Neuronal stem cell (in vitro differentiated cells): ENCODE measurements at regions not wholly inside any gene's neighbourhood (a gene's known extent, or its start where the extent isn't known, plus 50 kb on each side); places are given as distances from the start of the nearest gene placed in this dataset.

Experiments
- DNase-seq: peaks from one replicate; pipeline ENCODE4 v3.0.0-alpha.2; 2013; ENCODE audit warnings: low spot score
- H2AFZ ChIP-seq: one replicate; pipeline ENCODE4 v1.6.1; 2013; ENCODE audit warnings: mild to moderate bottlenecking, low read length, inconsistent platforms
- H2AK5ac ChIP-seq: 2 replicates; pipeline ENCODE4 v1.6.1; 2013; ENCODE audit warnings: low read depth, mild to moderate bottlenecking, inconsistent platforms, low read length, moderate library complexity, mixed read lengths
- H2BK120ac ChIP-seq: 2 replicates; pipeline ENCODE4 v1.6.1; 2013; ENCODE audit warnings: low read depth, mild to moderate bottlenecking, inconsistent platforms, low read length, moderate library complexity, mixed read lengths
- H2BK12ac ChIP-seq: one replicate; pipeline ENCODE4 v1.6.1; 2013; ENCODE audit warnings: low read length, inconsistent platforms
- H2BK15ac ChIP-seq: 2 replicates; pipeline ENCODE4 v1.6.1; 2013; ENCODE audit warnings: mild to moderate bottlenecking, low read length, inconsistent platforms, mixed read lengths
- H2BK5ac ChIP-seq: one replicate; pipeline ENCODE4 v1.6.1; 2013; ENCODE audit warnings: inconsistent platforms, mild to moderate bottlenecking, low read length, moderate library complexity
- H3K14ac ChIP-seq: one replicate; pipeline ENCODE4 v1.6.1; 2013; ENCODE audit warnings: low read length, inconsistent platforms
- H3K18ac ChIP-seq: 2 replicates; pipeline ENCODE4 v1.6.1; 2013; ENCODE audit warnings: low read length, inconsistent platforms
- H3K23ac ChIP-seq: 2 replicates; pipeline ENCODE4 v1.6.1; 2013; ENCODE audit warnings: low read depth, mild to moderate bottlenecking, mixed read lengths, low read length, inconsistent platforms; ENCODE audit not compliant: poor library complexity
- H3K27ac ChIP-seq: replicated peaks from 3 replicates; pipeline ENCODE4 v1.5.1; 2013; ENCODE audit warnings: low read length, inconsistent platforms
- H3K27me3 ChIP-seq, 3 experiments: 2 replicates each; pipeline ENCODE4 v1.6.1; 2013; ENCODE audit warnings: low read length in 3 of 3, mild to moderate bottlenecking in 2 of 3, inconsistent platforms in 1 of 3, low read depth in 1 of 3, mixed read lengths in 1 of 3, moderate library complexity in 1 of 3; ENCODE audit not compliant: control insufficient read depth in 3 of 3, insufficient read depth in 3 of 3
- H3K36me3 ChIP-seq, 2 donors: replicated peaks in 1 of 2; 2 replicates each; pipeline ENCODE4 v1.6.1; 2013; ENCODE audit warnings: low read length in 2 of 2; ENCODE audit not compliant: control insufficient read depth in 2 of 2, insufficient read depth in 2 of 2
- H3K4ac ChIP-seq: 2 replicates; pipeline ENCODE4 v1.6.1; 2013; ENCODE audit warnings: inconsistent platforms, mild to moderate bottlenecking, low read length, moderate library complexity
- H3K4me1 ChIP-seq, 2 donors: 1 replicate in 1 of 2; 2 replicates in 1 of 2; pipeline ENCODE4 v1.6.1; 2013; ENCODE audit warnings: low read length in 2 of 2, low read depth in 1 of 2; ENCODE audit not compliant: control insufficient read depth in 2 of 2, insufficient read depth in 1 of 2
- H3K4me2 ChIP-seq: one replicate; pipeline ENCODE4 v1.6.1; 2013; ENCODE audit warnings: mild to moderate bottlenecking, low read length, inconsistent platforms; ENCODE audit not compliant: insufficient read depth, poor library complexity, severe bottlenecking
- H3K4me3 ChIP-seq, 2 donors: 2 replicates each; pipeline ENCODE4 v1.5.1; 2013; ENCODE audit warnings: low read length in 2 of 2, mild to moderate bottlenecking in 2 of 2, inconsistent platforms in 1 of 2, moderate library complexity in 1 of 2
- H3K79me1 ChIP-seq: one replicate; pipeline ENCODE4 v1.6.1; 2013; ENCODE audit warnings: low read depth, mild to moderate bottlenecking, inconsistent platforms, low read length, moderate library complexity
- H3K9ac ChIP-seq: one replicate; pipeline ENCODE4 v1.6.1; 2013; ENCODE audit warnings: mild to moderate bottlenecking, low read depth, low read length, inconsistent platforms; ENCODE audit not compliant: poor library complexity
- H3K9me3 ChIP-seq, 2 donors: replicated peaks in 1 of 2; 2 replicates each; pipeline versions ENCODE3 to v1.6.1; 2013; ENCODE audit warnings: low read length in 2 of 2, mild to moderate bottlenecking in 2 of 2, inconsistent platforms in 1 of 2, low read depth in 1 of 2, mixed read lengths in 1 of 2, moderate library complexity in 1 of 2; ENCODE audit not compliant: control insufficient read depth in 2 of 2, insufficient read depth in 1 of 2
- H4K8ac ChIP-seq: one replicate; pipeline ENCODE4 v1.6.1; 2013; ENCODE audit warnings: low read depth, mild to moderate bottlenecking, inconsistent platforms, low read length, moderate library complexity
- H4K91ac ChIP-seq: one replicate; pipeline ENCODE4 v1.6.1; 2013; ENCODE audit warnings: low read length, low read depth, mild to moderate bottlenecking, inconsistent platforms; ENCODE audit not compliant: poor library complexity
- WGBS, 2 donors: extraction: QIAGEN DNeasy Blood & Tissue Kit; methylation state at CpG; one replicate each; pipeline ENCODE4 v1.1.7; 2013; ENCODE audit warnings: missing lambda C conversion rate in 2 of 2, mixed read lengths in 1 of 2; ENCODE audit not compliant: insufficient read length in 2 of 2, insufficient replicate concordance in 1 of 2; ENCODE audit errors: extremely low coverage in 2 of 2; 5-methylcytosine and 5-hydroxymethylcytosine counted together

DNA sequence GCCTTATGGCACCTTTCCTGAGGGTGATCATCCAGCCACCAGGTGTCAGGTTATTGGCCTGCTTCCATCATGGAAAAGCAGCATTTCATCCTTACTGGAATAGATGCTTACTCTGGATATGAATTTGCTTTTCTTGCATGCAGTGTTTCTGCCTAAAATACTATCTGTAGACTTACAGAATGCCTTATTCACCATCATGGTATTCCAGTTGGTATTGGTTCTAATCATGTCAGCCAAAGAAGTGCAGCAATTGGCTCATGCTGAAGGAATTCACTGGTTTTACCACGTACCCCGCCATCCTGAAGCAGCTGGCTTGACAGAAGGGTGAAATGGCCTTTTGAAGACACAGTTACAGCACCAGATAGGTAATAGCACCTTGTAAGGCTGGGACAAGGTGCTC is 194.2 kb downstream of the AASDHPPT start:
- Histone ChIP-seq H2BK12ac (no peak overlapping the region), H2BK5ac (no peak overlapping the region), H4K91ac (no peak overlapping the region), H2AFZ (no peak overlapping the region), H3K9me3 (peaks cover 0 to 4% of the 10 kb centered on the region in 2 donors), H3K27ac (no peak overlapping the region), H3K14ac (no peak overlapping the region), H3K9ac (no peak overlapping the region), H3K4me2 (no peak overlapping the region), H2BK120ac (no peak overlapping the region), H2BK15ac (no peak overlapping the region), H2AK5ac (no peak overlapping the region), H3K79me1 (no peaks in the 10 kb centered on the region), H4K8ac (no peak overlapping the region), H3K4me1 (no peaks in the 10 kb centered on the region), H3K18ac (no peak overlapping the region), H3K36me3 (no peaks in the 10 kb centered on the region), H3K23ac (no peak overlapping the region), H3K4me3 (no peak overlapping the region), H3K4ac (no peak overlapping the region), H3K27me3 (no peaks in the 10 kb centered on the region)
- no CpG with 5 or more reads among the region's 2 CpGs for WGBS, 2 donors
- no peak for DNase-seq

DNA sequence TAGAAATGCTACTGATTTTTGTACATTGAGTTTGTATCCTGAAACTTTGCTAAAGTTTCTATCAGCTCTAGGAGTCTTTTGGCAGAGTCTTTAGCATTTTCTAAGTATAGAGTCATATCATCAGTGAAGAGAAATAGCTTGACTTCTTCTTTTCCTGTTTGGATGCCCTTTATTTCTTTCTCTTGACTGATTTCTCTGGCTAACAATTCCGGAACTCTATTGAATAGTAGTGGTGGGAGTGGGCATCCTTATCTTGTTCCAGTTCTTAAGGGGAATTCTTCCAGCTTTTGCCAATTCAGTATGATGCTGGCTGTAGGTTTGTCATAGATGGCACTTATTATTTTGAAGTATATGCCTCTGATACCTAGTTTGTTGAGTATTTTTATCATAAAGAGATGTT is 197.7 kb downstream of the AASDHPPT start:
- Histone ChIP-seq H3K27me3 (no peaks in the 10 kb centered on the region), H2AK5ac (no peak overlapping the region), H3K18ac (no peak overlapping the region), H3K4me1 (peaks cover 0 to 1% of the 10 kb centered on the region in 2 donors), H3K4me3 (no peak overlapping the region), H2BK12ac (no peak overlapping the region), H2BK120ac (no peak overlapping the region), H2BK5ac (no peak overlapping the region), H3K23ac (no peak overlapping the region), H3K14ac (no peak overlapping the region), H4K8ac (no peak overlapping the region), H3K9me3 (no peaks in the 10 kb centered on the region), H3K4ac (no peak overlapping the region), H3K4me2 (no peak overlapping the region), H3K27ac (no peak overlapping the region), H3K79me1 (no peaks in the 10 kb centered on the region), H3K36me3 (no peaks in the 10 kb centered on the region), H2AFZ (no peak overlapping the region), H4K91ac (no peak overlapping the region), H3K9ac (no peak overlapping the region), H2BK15ac (no peak overlapping the region)
- WGBS, 2 donors = no CpG with 5 or more reads among the region's 1 CpG
- no peak for DNase-seq

DNA sequence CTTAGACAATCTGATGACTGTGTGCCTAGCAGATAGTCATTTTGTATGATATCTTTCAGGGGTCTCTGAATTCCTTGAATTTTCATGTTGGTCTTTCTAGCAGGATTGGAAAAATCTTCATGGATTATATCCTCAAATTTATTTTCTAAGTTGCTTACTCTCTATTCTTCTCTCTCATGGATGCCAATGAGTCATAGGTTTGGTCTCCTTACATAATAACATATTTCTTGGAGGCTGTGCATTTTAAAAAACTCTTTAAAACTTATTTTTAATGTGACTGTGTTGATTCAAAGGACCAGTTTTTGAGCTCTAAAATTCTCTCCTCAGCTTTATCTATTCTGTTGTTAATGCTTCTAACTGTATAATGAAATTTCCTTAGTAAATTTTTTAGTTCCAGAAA is 198.7 kb downstream of the AASDHPPT start:
- Histone ChIP-seq H2BK120ac (no peak overlapping the region), H3K9ac (no peak overlapping the region), H2BK5ac (no peak overlapping the region), H4K8ac (no peak overlapping the region), H3K36me3 (no peaks in the 10 kb centered on the region), H3K4me3 (no peak overlapping the region), H2AFZ (no peak overlapping the region), H3K9me3 (no peaks in the 10 kb centered on the region), H3K4me2 (no peak overlapping the region), H2BK12ac (no peak overlapping the region), H3K14ac (no peak overlapping the region), H4K91ac (no peak overlapping the region), H3K23ac (no peak overlapping the region), H3K79me1 (no peaks in the 10 kb centered on the region), H2BK15ac (no peak overlapping the region), H3K4me1 (peaks cover 0 to 1% of the 10 kb centered on the region in 2 donors), H3K4ac (no peak overlapping the region), H3K27me3 (no peaks in the 10 kb centered on the region), H3K27ac (no peak overlapping the region), H3K18ac (no peak overlapping the region), H2AK5ac (no peak overlapping the region)
- no peak for DNase-seq

DNA sequence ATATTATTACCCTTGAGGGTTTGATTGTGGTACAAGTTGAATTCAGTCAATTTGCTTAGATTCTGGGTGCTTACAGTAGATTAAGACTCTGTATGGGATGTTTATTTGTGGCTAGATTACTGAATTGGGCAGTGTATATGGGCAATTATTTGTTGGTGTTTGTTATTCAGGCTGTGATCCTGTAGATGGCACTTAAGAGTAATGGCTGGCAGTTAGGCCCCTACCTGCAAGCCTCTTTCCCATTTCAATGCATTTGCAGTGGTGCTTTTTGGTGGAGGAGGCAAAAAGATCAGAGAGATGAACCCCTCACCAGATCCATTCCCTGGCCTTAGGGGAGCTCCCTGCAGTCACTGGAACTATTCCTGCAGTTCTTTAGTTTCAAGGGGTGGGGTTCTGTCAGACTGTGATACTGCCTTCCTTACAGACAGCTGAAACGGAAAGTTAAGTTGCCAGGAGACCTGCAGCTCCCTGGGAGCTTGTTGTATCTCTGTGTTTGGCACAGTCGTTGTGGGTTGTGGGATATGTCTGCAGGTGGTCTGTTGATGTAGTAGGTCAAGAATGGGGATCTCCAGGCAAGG is 199.5 kb downstream of the AASDHPPT start:
- H2BK15ac ChIP-seq = no peak overlapping the region
- H2BK5ac ChIP-seq = peak overlapping the region; percentile 18
- no peak overlapping the region for H3K23ac ChIP-seq
- no peak overlapping the region for H4K91ac ChIP-seq
- no peak overlapping the region for H3K4me2 ChIP-seq
- H3K9me3 ChIP-seq = no peaks in the 10 kb centered on the region
- H3K27me3 ChIP-seq = no peaks in the 10 kb centered on the region
- H4K8ac ChIP-seq = no peak overlapping the region
- H3K18ac ChIP-seq = no peak overlapping the region
- no peak overlapping the region for H3K4ac ChIP-seq
- H3K27ac ChIP-seq = no peak overlapping the region
- H3K4me1 ChIP-seq = peaks cover 0 to 1% of the 10 kb centered on the region in 2 donors
- H2BK12ac ChIP-seq = no peak overlapping the region
- H3K4me3 ChIP-seq = no peak overlapping the region
- no peak overlapping the region for H3K9ac ChIP-seq
- H2AFZ ChIP-seq = no peak overlapping the region
- H3K36me3 ChIP-seq = no peaks in the 10 kb centered on the region
- DNase-seq = peak; percentile 5
- H2AK5ac ChIP-seq = no peak overlapping the region
- H3K79me1 ChIP-seq = no peaks in the 10 kb centered on the region
- no peak overlapping the region for H3K14ac ChIP-seq
- WGBS, 2 donors = no CpG with 5 or more reads among the region's 2 CpGs
- no peak overlapping the region for H2BK120ac ChIP-seq
